Activated T-cell treated with anti-CD3 and anti-CD28 coated beads for 24 hours (primary cell): ENCODE measurements at regions not wholly inside any gene's neighbourhood (a gene's known extent, or its start where the extent isn't known, plus 50 kb on each side); places are given as distances from the start of the nearest gene placed in this dataset.
"Not testable (repeated sequence)": the region's sequence is repeated elsewhere in the genome, so short reads cannot be mapped to it uniquely, and the experiment has no call there.

Experiments
- DNase-seq: peaks from one replicate; pipeline ENCODE4 v3.0.0-alpha.2; 2020; ENCODE audit warnings: low read depth

DNA sequence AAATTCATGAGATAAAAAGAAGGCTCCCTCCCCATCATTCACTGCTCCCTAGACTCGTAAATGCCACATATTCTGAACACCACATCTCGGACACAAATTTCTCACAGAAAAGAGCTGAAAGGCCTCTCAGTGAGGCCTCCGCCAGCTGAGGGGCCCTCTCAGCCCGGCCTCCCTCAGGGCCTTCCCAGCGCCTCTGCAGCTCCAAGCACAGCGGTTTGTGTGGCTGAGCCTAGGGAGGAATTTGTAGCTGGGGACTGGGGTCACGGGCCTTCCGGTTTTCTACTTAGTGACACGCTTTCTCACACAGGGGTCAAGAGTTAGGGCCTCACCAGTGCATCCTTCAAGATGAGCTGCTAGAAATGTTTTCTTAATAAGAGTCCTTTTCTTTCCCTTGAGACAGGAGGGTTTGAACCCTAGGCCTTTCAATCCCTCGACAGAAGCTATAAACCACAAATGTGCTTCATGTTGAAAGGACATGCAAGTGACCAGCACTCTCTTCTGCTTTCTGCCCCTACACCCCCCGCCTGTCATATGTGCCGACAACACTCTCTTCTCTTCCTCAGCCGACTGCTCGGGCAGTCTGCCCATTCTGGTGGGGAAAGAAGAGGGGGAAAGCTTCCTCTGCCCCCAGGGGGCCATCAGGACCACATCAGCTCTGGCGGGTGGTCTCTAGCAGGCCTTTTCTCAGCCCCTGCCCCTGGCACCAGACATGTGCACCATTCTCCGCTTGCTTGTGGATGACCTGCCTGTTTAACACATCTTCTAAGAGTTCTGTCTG is 104.9 kb downstream of the CHIC2 start:
- no peak for DNase-seq

GRCh38 chr4:53956454-53956853 is 108.0 kb downstream of the CHIC2 start:
- DNase-seq = no peak

GRCh38 chr4:53956053-53956452 is 108.4 kb downstream of the CHIC2 start:
- DNase-seq = no peak

GRCh38 chr4:53951414-53951813 is 113.0 kb downstream of the CHIC2 start:
- DNase-seq = no peak

DNA sequence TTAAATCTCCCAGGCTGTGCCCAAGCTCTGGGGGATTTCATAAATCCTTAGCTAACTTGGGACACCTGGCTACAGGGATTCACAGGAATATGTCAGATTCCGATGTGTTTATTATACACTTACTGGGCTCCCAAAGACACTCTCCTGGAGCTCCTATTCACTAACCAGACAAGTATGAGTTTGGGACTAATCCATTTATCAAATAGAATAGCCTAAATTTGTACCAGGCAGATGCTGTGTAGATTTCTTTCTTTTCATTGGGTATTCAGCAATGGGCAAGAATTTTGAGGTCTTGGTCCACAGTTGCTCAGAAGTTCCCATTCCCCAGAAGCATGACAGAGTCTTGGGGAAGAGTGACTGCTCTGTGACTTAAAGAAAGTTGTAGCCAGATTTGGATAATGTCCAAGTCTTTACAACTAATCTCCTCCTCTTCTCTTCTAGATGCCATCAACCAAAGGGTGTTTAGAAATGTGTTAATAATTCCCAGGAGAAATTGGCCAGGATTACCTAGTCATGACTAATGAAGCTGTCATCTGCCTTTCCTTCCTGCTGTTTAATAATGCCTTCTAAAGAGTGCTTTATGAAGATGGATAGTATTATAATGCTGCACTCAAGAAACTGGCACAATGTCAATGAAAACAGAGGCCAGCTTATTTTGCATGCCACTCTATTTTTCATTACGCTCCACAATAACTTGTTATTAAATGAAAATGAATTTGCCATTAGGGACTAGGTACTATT is 120.9 kb downstream of the CHIC2 start:
- DNase-seq = no peak

DNA sequence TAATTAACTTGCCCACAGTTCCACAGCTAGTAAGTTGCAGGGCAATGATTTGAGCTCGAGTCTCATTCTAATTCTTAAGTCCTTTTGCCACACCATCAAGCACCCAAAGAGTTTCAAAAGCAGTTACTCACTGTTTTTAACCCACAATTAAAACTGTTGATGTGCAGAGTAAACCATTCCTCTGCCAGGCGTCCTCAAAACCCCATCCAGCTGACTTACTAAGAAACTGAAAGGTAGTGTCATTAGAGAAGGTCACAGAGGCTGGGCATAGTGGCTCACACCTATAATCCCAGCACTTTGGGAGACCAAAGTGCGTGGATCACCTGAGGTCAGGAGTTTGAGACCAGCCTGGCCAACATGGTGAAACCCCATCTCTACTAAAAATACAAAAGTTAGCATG is 121.7 kb downstream of the CHIC2 start:
- DNase-seq = no peak

DNA sequence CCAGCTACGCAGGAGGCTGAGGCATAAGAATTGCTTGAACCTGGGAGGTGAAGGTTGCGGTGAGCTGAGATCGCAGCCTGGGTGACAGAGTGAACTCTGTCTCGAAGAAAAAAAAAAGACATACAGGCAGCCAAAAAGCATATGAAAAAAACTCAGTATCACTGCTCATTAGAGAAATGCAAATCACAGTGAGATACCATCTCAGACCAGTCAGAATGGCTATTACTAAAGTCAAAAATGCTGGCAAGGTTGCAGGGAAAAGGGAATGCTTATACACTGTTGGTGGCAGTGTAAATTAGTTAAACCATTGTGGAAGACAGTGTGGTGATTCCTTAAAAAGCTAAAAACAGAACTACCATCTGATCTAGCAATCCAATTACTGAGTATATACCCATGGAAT is 123.1 kb downstream of the CHIC2 start:
- DNase-seq = no peak

DNA sequence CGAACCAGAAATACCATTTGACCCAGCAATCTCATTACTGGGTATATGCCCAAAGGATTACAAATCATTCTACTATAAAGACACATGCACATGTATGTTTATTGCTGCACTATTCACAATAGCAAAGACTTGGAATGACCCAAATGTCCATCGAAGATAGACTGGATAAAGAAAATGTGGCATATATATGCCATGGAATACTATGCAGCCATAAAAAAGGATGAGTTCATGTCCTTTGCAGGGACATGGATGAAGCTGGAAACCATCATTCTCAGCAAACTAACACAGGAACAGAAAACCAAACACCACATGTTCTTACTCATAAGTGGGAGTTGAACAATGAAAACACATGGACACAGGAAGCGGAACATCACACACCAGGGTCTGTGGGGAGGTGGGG is 124.5 kb downstream of the CHIC2 start:
- not testable (repeated sequence) for DNase-seq

- DNase-seq = no peak
Observed at GRCh38 chr4:53937918-53938317, 126.5 kb downstream of the CHIC2 start.

- no peak for DNase-seq
Observed at GRCh38 chr4:53937327-53937726, 127.1 kb downstream of the CHIC2 start.

DNA sequence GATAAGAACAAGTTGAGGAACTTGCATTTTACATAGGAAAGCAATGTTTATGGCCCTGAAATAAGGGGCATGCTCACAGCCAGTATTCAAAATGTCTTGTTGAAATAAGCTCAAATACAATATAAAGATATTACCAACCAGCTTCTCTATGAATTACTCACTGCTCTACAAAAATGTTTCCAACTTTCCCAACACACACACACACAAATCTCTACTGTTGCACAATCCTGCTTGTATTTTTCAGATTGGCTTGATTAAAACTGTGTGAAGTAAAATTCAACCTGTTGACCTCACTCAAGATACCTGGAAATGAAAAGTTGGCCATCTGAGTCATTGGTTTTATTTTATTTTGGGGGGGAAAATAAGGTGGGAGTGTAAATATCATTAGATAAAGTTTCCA is 128.6 kb downstream of the CHIC2 start:
- DNase-seq = no peak

- DNase-seq = no peak
Observed at GRCh38 chr4:53932796-53933610, 131.4 kb downstream of the CHIC2 start.

DNA sequence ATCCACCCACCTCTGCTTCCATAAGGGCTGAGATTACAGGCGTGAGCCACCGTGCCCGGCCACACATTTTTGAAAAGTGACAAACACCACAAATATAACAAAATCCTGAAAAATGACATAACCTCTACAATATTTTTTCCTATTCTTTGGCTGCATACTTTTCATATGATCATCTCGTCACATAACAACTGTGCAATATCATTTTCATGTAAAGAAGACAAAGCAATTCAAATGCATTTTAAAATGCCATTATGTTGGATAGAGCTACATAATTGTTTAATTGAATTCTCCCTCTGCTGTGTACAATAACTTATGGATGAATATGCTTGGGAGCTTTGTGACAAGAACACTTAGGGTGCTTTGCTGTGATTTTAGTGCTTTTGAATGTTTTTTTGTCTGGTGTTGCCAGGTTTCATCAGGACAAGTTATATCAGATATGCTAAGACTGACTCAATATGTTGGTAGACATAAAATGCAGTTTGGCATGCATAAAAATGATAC is 132.9 kb downstream of the CHIC2 start:
- no peak for DNase-seq

GRCh38 chr4:53929955-53930798 is 134.2 kb downstream of the CHIC2 start:
- DNase-seq = peak; percentile 46

DNA sequence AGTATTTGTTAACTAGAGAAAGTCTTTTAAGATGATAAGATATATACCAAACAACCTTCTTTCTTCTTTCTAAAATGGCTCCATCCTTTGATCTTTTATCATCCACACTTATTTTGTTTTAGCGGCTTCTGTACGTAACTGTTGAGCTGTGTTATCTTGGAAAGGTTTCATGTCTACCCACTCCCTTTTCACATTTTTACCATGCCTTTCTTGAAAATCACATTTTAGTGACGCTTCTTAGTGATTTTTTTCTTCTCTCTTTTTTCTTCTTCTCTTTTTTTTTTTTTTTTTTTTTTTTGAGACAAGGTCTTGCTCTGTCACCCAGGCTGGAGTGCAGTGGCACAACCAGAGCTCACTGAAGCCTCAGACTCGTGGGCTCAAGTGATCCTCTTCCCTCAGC is 135.1 kb downstream of the CHIC2 start:
- DNase-seq = no peak

- DNase-seq = no peak
Observed at GRCh38 chr4:53928825-53929224, 135.6 kb downstream of the CHIC2 start.

GRCh38 chr4:53925050-53925605 is 139.3 kb downstream of the CHIC2 start:
- DNase-seq = no peak

DNA sequence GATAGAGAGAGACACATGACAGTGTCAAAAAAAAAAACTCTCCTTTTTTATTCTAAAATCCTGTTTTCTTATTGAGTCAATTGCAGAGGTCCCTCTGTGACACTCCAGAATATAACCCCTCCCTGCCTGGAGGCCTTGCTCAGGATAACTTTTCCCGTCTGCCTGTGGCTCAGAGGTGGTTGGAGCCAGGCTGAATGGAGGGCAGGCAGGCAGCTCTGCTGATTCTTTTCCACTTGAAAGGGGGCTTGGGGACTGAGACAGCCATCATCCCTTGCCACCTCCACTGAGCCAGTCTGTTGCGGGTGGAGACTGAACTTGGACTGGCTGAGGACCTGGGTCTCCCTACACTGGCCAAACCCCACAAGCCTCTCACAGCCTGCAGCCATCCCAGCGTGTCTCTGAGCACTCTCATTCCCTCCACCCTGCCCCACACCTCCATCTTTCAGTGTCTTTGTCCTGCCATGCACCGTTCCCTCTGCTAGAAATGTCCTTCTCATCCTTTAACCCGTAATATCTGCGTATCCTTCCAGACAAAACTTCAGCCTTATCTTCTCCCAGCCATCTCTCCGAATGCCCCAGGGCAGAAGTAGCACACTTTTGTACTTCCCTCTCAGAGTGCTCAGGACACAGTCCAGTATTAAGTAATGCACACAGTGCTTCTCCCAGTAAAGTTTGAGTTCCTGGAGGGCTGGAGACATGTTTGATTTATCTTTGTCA is 139.9 kb downstream of the CHIC2 start:
- no peak for DNase-seq

DNA sequence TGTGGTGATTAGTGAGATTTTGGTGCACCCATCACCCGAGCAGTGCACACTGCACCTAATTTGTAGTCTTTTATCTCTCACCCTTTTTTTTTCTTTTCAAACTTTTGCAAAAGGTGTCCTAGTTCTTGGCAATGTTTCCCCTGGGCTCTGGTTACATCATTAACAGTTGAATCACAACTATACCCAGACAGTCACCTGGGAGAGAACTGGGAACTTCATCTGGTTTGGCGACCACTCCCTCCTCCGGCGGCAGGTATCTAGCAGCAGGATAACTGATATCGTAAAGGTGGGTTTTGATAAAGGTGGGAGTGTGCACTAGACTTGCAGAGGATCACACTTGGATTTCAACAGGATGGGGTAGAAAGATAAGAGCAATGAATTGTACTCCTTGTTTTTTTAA is 140.5 kb downstream of the CHIC2 start:
- DNase-seq = no peak

DNA sequence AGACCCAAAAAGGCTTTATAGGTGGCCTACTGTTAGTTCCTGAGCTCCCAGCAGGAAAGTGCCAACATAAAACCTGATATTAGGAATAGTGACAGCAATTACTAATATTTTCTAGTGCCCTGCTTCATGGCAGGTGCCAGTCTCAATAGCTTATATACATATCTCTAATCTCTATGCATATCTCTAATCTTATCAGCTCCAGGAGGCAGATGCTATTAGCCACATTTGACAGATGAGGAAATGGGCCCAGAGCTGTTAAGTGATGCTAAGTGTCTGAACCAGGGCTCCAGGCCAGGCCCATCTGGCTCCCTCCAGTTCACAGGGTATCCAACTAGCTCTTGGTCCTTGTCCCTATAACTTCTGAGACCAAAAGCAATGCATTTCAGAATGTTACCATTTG is 142.5 kb downstream of the CHIC2 start:
- no peak for DNase-seq

GRCh38 chr4:53920883-53921282 is 143.5 kb downstream of the CHIC2 start:
- DNase-seq = no peak
